Superior temporal gyrus (tissue), 1 donor: ENCODE measurements at regions not wholly inside any gene's neighbourhood (a gene's known extent, or its start where the extent isn't known, plus 50 kb on each side); places are given as distances from the start of the nearest gene placed in this dataset.
"Not testable (repeated sequence)": the region's sequence is repeated elsewhere in the genome, so short reads cannot be mapped to it uniquely, and the experiment has no call there.

Experiments used
- DNase-seq: peaks from one replicate; pipeline ENCODE4 v3.0.0-alpha.2; 2016; ENCODE audit errors: extremely low spot score

- DNase-seq: no peak
Observed at GRCh38 chr12:83472772-83473171, 786.1 kb downstream of the TMTC2 start.

GRCh38 chr12:83472350-83472749 lies 785.6 kb downstream of the TMTC2 start:
- DNase-seq: no peak

GRCh38 chr12:83471341-83471740 lies 784.6 kb downstream of the TMTC2 start:
- DNase-seq: no peak

- DNase-seq: no peak
Observed at GRCh38 chr12:83470749-83471148, 784.0 kb downstream of the TMTC2 start.

GRCh38 chr12:83468988-83469908 lies 782.5 kb downstream of the TMTC2 start:
- no peak for DNase-seq

- no peak for DNase-seq
Observed at GRCh38 chr12:83465632-83466031, 778.9 kb downstream of the TMTC2 start.

GRCh38 chr12:83462419-83462818 lies 775.7 kb downstream of the TMTC2 start:
- no peak for DNase-seq

- no peak for DNase-seq
Observed at GRCh38 chr12:83461336-83461935, 774.7 kb downstream of the TMTC2 start.

GRCh38 chr12:83451189-83451588 lies 764.5 kb downstream of the TMTC2 start:
- no peak for DNase-seq

- no peak for DNase-seq
Observed at GRCh38 chr12:83434600-83434999, 747.9 kb downstream of the TMTC2 start.

GRCh38 chr12:83432176-83432719 lies 745.5 kb downstream of the TMTC2 start:
- DNase-seq: no peak

- not testable (repeated sequence) for DNase-seq
Observed at GRCh38 chr12:83427586-83428136, 741.0 kb downstream of the TMTC2 start.

GRCh38 chr12:83414981-83415380 lies 728.3 kb downstream of the TMTC2 start:
- DNase-seq: no peak

GRCh38 chr12:83408851-83409250 lies 722.1 kb downstream of the TMTC2 start:
- no peak for DNase-seq

- no peak for DNase-seq
Observed at GRCh38 chr12:83408146-83408545, 721.4 kb downstream of the TMTC2 start.

- no peak for DNase-seq
Observed at GRCh38 chr12:83404521-83404920, 717.8 kb downstream of the TMTC2 start.

- DNase-seq: no peak
Observed at GRCh38 chr12:83390186-83390585, 703.5 kb downstream of the TMTC2 start.

GRCh38 chr12:83389237-83389996 lies 702.7 kb downstream of the TMTC2 start:
- DNase-seq: no peak

- no peak for DNase-seq
Observed at GRCh38 chr12:83388551-83388950, 701.8 kb downstream of the TMTC2 start.

GRCh38 chr12:83386527-83387264 lies 700.0 kb downstream of the TMTC2 start:
- DNase-seq: no peak

GRCh38 chr12:83378186-83378727 lies 691.6 kb downstream of the TMTC2 start:
- no peak for DNase-seq
